NCI-H187 treated with DMSO at 0.1 percent for 48 hours (cell line): ENCODE measurements at regions not wholly inside any gene's neighbourhood (a gene's known extent, or its start where the extent isn't known, plus 50 kb on each side); places are given as distances from the start of the nearest gene placed in this dataset.
"Not testable (repeated sequence)": the region's sequence is repeated elsewhere in the genome, so short reads cannot be mapped to it uniquely, and the experiment has no call there.

Source experiments
- DNase-seq: peaks from one replicate; lab custom pipeline; 2025; lab: John Stamatoyannopoulos, UW

GRCh38 chr1:146504121-146504520 lies 275.3 kb upstream of the NOTCH2NLA start:
- DNase-seq = not testable (repeated sequence)

GRCh38 chr1:146487555-146487954 lies 258.7 kb upstream of the NOTCH2NLA start:
- DNase-seq = not testable (repeated sequence)

- DNase-seq = not testable (repeated sequence)
These were observed 258.3 kb upstream of the NOTCH2NLA start for GRCh38 chr1:146487155-146487554.

GRCh38 chr1:146486300-146487014 lies 257.6 kb upstream of the NOTCH2NLA start:
- not testable (repeated sequence) for DNase-seq

- DNase-seq = not testable (repeated sequence)
These were observed 255.4 kb upstream of the NOTCH2NLA start for GRCh38 chr1:146484195-146484594.

- not testable (repeated sequence) for DNase-seq
These were observed 250.4 kb upstream of the NOTCH2NLA start for GRCh38 chr1:146479188-146479587.

GRCh38 chr1:146478125-146478720 lies 249.4 kb upstream of the NOTCH2NLA start:
- DNase-seq = not testable (repeated sequence)

- DNase-seq = not testable (repeated sequence)
These were observed 246.3 kb upstream of the NOTCH2NLA start for GRCh38 chr1:146475086-146475485.

GRCh38 chr1:146474216-146474615 lies 245.4 kb upstream of the NOTCH2NLA start:
- not testable (repeated sequence) for DNase-seq

- not testable (repeated sequence) for DNase-seq
These were observed 243.5 kb upstream of the NOTCH2NLA start for GRCh38 chr1:146472192-146472861.

- not testable (repeated sequence) for DNase-seq
These were observed 231.1 kb upstream of the NOTCH2NLA start for GRCh38 chr1:146459939-146460338.

- DNase-seq = not testable (repeated sequence)
These were observed 230.5 kb upstream of the NOTCH2NLA start for GRCh38 chr1:146459308-146459707.

GRCh38 chr1:146448877-146449246 lies 220.0 kb upstream of the NOTCH2NLA start:
- not testable (repeated sequence) for DNase-seq

GRCh38 chr1:146448212-146448876 lies 219.5 kb upstream of the NOTCH2NLA start:
- not testable (repeated sequence) for DNase-seq

- DNase-seq = not testable (repeated sequence)
These were observed 215.0 kb upstream of the NOTCH2NLA start for GRCh38 chr1:146443871-146444222.

- DNase-seq = not testable (repeated sequence)
These were observed 214.5 kb upstream of the NOTCH2NLA start for GRCh38 chr1:146443088-146443870.

GRCh38 chr1:146438543-146438942 lies 209.7 kb upstream of the NOTCH2NLA start:
- not testable (repeated sequence) for DNase-seq

GRCh38 chr1:146416642-146417041 lies 187.8 kb upstream of the NOTCH2NLA start:
- not testable (repeated sequence) for DNase-seq

GRCh38 chr1:146415017-146415416 lies 186.2 kb upstream of the NOTCH2NLA start:
- DNase-seq = not testable (repeated sequence)

- DNase-seq = not testable (repeated sequence)
These were observed 185.1 kb upstream of the NOTCH2NLA start for GRCh38 chr1:146413911-146414310.

GRCh38 chr1:146411923-146412322 lies 183.1 kb upstream of the NOTCH2NLA start:
- not testable (repeated sequence) for DNase-seq
